HEK293 (cell line): ENCODE measurements at regions not wholly inside any gene's neighbourhood (a gene's known extent, or its start where the extent isn't known, plus 50 kb on each side); places are given as distances from the start of the nearest gene placed in this dataset.

Experiments
- CTCF ChIA-PET: fragments of 350-600 bp; formaldehyde crosslinking; extraction: SDS; loops from one replicate; lab custom pipeline; 2021; ENCODE audit warnings: antibody characterized with exemption; lab: Yijun Ruan, JAX
- POLR2A ChIA-PET: fragments of 300-600 bp; formaldehyde crosslinking; extraction: SDS; loops from one replicate; lab custom pipeline; 2020; ENCODE audit warnings: antibody characterized with exemption, inconsistent platforms; lab: Yijun Ruan, JAX
- H3K27ac ChIP-seq: fragments of 200-500 bp; sonication (Bioruptor generic); 2 replicates; pipeline ENCODE4 v1.5.1; 2014; ENCODE audit warnings: low read depth, low read length, control low read depth, inconsistent platforms; ENCODE audit errors: extremely low read depth
- H3K36me3 ChIP-seq, 2 experiments: fragments of 200-500 bp in 1 of 2; sonication (Bioruptor generic) in 1 of 2; 1 replicate in 1 of 2; 2 replicates in 1 of 2; pipeline ENCODE4 v1.5.1; 2014 to 2017; ENCODE audit warnings: inconsistent platforms in 2 of 2, low read length in 2 of 2; ENCODE audit not compliant: control insufficient read depth in 2 of 2, insufficient read depth in 1 of 2
- H3K4me1 ChIP-seq: fragments of 200-500 bp; sonication (Bioruptor generic); 2 replicates; pipeline ENCODE4 v1.5.1; 2014; ENCODE audit warnings: mild to moderate bottlenecking, low read length, inconsistent platforms; ENCODE audit not compliant: control insufficient read depth, insufficient read depth
- H3K4me3 ChIP-seq: 2 replicates; pipeline ENCODE4 v1.5.1; 2011; ENCODE audit warnings: low read depth, mild to moderate bottlenecking, control low read depth, low read length, moderate library complexity
- H3K9me3 ChIP-seq: fragments of 200-500 bp; sonication (Bioruptor generic); 2 replicates; pipeline ENCODE4 v1.5.1; 2014; ENCODE audit warnings: low read depth, low read length, inconsistent platforms; ENCODE audit not compliant: control insufficient read depth, insufficient read depth
- EGR2 ChIP-seq: fragments of 450-650 bp; formaldehyde crosslinking; IDR thresholded peaks from 2 replicates; pipeline ENCODE4 v1.5.1; 2016; ENCODE audit warnings: low read depth, missing biosample characterization, missing genetic modification characterization
- HIC1 ChIP-seq: fragments of 450-650 bp; formaldehyde crosslinking; IDR thresholded peaks from 2 replicates; pipeline ENCODE4 v1.5.1; 2016; ENCODE audit warnings: missing biosample characterization, missing genetic modification characterization
- INSM2 ChIP-seq: fragments of 450-650 bp; formaldehyde crosslinking; IDR thresholded peaks from 2 replicates; pipeline ENCODE4 v1.5.1; 2016; ENCODE audit warnings: missing biosample characterization, missing genetic modification characterization
- KLF9 ChIP-seq: fragments of 450-650 bp; formaldehyde crosslinking; IDR thresholded peaks from 2 replicates; pipeline ENCODE4 v1.5.1; 2016; ENCODE audit warnings: missing biosample characterization, missing genetic modification characterization, low read depth
- SP7 ChIP-seq: fragments of 450-650 bp; formaldehyde crosslinking; IDR thresholded peaks from 2 replicates; pipeline ENCODE4 v1.5.1; 2016; ENCODE audit warnings: missing biosample characterization, missing genetic modification characterization
- ZBTB1 ChIP-seq: fragments of 450-650 bp; formaldehyde crosslinking; IDR thresholded peaks from 2 replicates; pipeline ENCODE4 v1.5.1; 2016; ENCODE audit warnings: missing biosample characterization, missing genetic modification characterization
- ZBTB21 ChIP-seq: fragments of 450-650 bp; formaldehyde crosslinking; IDR thresholded peaks from 2 replicates; pipeline ENCODE4 v1.5.1; 2017; ENCODE audit warnings: missing biosample characterization, missing genetic modification characterization
- ZFP69B ChIP-seq: fragments of 450-650 bp; formaldehyde crosslinking; IDR thresholded peaks from 2 replicates; pipeline ENCODE4 v1.5.1; 2016; ENCODE audit warnings: missing biosample characterization, missing genetic modification characterization
- ZNF184 ChIP-seq: fragments of 450-650 bp; IDR thresholded peaks from 2 replicates; pipeline ENCODE4 v1.5.1; 2018; ENCODE audit warnings: missing biosample characterization, mild to moderate bottlenecking, missing genetic modification characterization
- ZNF23 ChIP-seq: fragments of 450-650 bp; formaldehyde crosslinking; IDR thresholded peaks from 2 replicates; pipeline ENCODE4 v1.5.1; 2016; ENCODE audit warnings: missing biosample characterization, missing genetic modification characterization, borderline replicate concordance
- ZNF37A ChIP-seq: fragments of 450-650 bp; IDR thresholded peaks from 2 replicates; pipeline ENCODE4 v1.5.1; 2018; ENCODE audit warnings: missing biosample characterization, missing genetic modification characterization
- ZNF518A ChIP-seq: fragments of 450-650 bp; formaldehyde crosslinking; conservative IDR thresholded peaks from 2 replicates; pipeline ENCODE4 v1.5.1; 2016; ENCODE audit warnings: low read depth, missing biosample characterization, missing genetic modification characterization
- ZNF530 ChIP-seq: fragments of 450-650 bp; formaldehyde crosslinking; IDR thresholded peaks from 2 replicates; pipeline ENCODE4 v1.5.1; 2016; ENCODE audit warnings: low read depth, missing biosample characterization, missing genetic modification characterization
- ZNF629 ChIP-seq: fragments of 450-650 bp; formaldehyde crosslinking; IDR thresholded peaks from 2 replicates; pipeline ENCODE4 v1.5.1; 2017; ENCODE audit warnings: missing biosample characterization, missing genetic modification characterization
- ZNF639 ChIP-seq: fragments of 450-650 bp; formaldehyde crosslinking; IDR thresholded peaks from 2 replicates; pipeline ENCODE4 v1.5.1; 2016; ENCODE audit warnings: missing biosample characterization, missing genetic modification characterization
- ZNF660 ChIP-seq: fragments of 450-650 bp; IDR thresholded peaks from 2 replicates; pipeline ENCODE4 v1.5.1; 2018; ENCODE audit warnings: missing biosample characterization, mild to moderate bottlenecking, missing genetic modification characterization
- ZNF692 ChIP-seq: fragments of 450-650 bp; formaldehyde crosslinking; IDR thresholded peaks from 2 replicates; pipeline ENCODE4 v1.5.1; 2016; ENCODE audit warnings: missing biosample characterization, missing genetic modification characterization
- ZNF837 ChIP-seq: fragments of 450-650 bp; formaldehyde crosslinking; IDR thresholded peaks from 2 replicates; pipeline ENCODE4 v1.5.1; 2016; ENCODE audit warnings: missing biosample characterization, missing genetic modification characterization

GRCh38 chr19:31214997-31215396, 134.2 kb downstream of the TSHZ3 start:
- Histone ChIP-seq H3K36me3 (no peaks in the 10 kb centered on the region; a peak in 1 of 3 replicates), H3K9me3 (peaks cover 2% of the 10 kb centered on the region), H3K4me1 (peaks cover 10% of the 10 kb centered on the region; the same call in 1 of the 2 replicates), H3K4me3 (no peak overlapping the region), H3K27ac (no peak overlapping the region)
- TF ChIP-seq EGR2 (tag by site-specific recombination) (no peak), ZNF23 (tag by site-specific recombination) (no peak), ZNF639 (tag by site-specific recombination) (no peak)
- ChIA-PET POLR2A (interaction anchor here (0.7 to 1.0 kb wide), 2 partner anchors 10 to 136 kb away, joined by 3 to 4 read pairs; no protein-coding TSS in a partner anchor), CTCF (no interaction called here)

GRCh38 chr19:31214086-31214485, 135.2 kb downstream of the TSHZ3 start:
- peak overlapping the region; percentile 49 for H3K27ac ChIP-seq
- ChIA-PET POLR2A (interaction anchor here (0.6 to 0.7 kb wide), 3 partner anchors 9 to 175 kb away, joined by 3 to 4 read pairs (median 3); no protein-coding TSS in a partner anchor), CTCF (interaction anchor here (0.6 to 0.8 kb wide), 2 partner anchors 377 to 1268 kb away, joined by 3 read pairs; no protein-coding TSS in a partner anchor)
- peaks cover 10% of the 10 kb centered on the region; the same call in 1 of the 2 replicates for H3K4me1 ChIP-seq
- no peaks in the 10 kb centered on the region; a peak in 1 of 3 replicates for H3K36me3 ChIP-seq
- no peak overlapping the region for H3K4me3 ChIP-seq
- TF ChIP-seq ZNF837 (tag by site-specific recombination) (no peak), ZBTB21 (tag by site-specific recombination) (peak; percentile 92), SP7 (tag by site-specific recombination) (peak; percentile 71; the same call in 1 of the 2 replicates), ZNF184 (tag by site-specific recombination) (peak; percentile 84), KLF9 (no peak), ZNF37A (tag by site-specific recombination) (peak; percentile 2; the same call in 1 of the 2 replicates), ZNF629 (peak; percentile 94), ZNF530 (tag by site-specific recombination) (no peak), HIC1 (tag by site-specific recombination) (peak; percentile 62; the same call in 1 of the 2 replicates), ZBTB1 (tag by site-specific recombination) (no peak), ZFP69B (tag by site-specific recombination) (0 out of 2 replicates have a peak, but pooled peaks have one; percentile 39), ZNF660 (peak; percentile 93), INSM2 (tag by site-specific recombination) (peak; percentile 91), ZNF692 (tag by site-specific recombination) (0 out of 2 replicates have a peak, but pooled peaks have one; percentile 48), ZNF518A (tag by site-specific recombination) (0 out of 2 replicates have a peak, but pooled peaks have one; percentile 35)
- no peaks in the 10 kb centered on the region; the same call in 1 of the 2 replicates for H3K9me3 ChIP-seq
